ENCODE measurements at regions not wholly inside any gene's neighbourhood (a gene's known extent, or its start where the extent isn't known, plus 50 kb on each side); places are given as distances from the start of the nearest gene placed in this dataset.

DNA sequence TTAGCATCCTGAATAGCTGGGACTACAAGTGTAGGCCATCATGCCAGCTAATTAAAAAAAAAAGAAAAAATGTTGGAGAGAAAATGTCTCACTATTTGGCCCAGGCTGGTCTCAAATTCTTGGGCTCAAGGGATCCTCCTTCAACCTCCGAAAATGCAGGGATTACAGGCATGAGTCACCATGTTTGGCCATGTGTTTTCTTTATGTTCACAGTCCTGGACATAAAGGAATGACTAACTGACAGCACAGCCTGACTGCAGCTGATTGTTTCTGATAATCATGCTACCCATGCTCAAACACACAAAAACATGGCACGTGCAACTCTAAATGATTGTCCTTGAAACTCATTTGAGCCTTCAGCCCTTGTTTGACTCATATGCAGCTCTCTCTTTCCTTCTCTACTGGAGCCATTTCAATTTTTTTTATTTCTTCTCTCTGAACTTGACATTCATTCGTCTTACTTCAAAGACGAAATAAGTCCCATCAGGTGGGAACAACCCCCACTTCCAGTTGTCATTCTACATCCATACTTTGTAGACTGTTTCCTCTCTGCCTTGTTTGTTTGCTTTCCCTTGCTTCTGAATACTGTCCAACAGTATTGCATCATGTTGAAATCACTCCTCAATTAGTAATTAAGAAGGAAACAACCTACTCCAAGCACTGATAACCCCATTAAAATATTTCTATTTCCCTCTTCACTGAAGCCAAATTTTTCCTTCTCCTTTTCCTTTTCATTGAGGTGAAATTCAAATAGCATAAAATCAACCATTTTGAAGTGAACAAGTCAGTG lies 413.0 kb downstream of the BMP2 start:
- Histone ChIP-seq H3K9me3 (ENCODE audit: control insufficient read depth, insufficient read depth, low read length) (peaks cover 5% of the 10 kb centered on the region), H3K4me3 (ENCODE audit: low read depth, low read length) (no peak overlapping the region), H3K27ac (ENCODE audit: low read depth, low read length) (no peak overlapping the region), H3K27me3 (ENCODE audit: control insufficient read depth, insufficient read depth, low read length) (no peaks in the 10 kb centered on the region)
- ChIA-PET POLR2A (no interaction called here), CTCF (interaction anchor here (0.7 kb wide), 1 partner anchor 393 kb away, joined by 8 read pairs; no protein-coding TSS in a partner anchor)
- no peak for DNase-seq (ENCODE audit: low read depth, low spot score)
- TF ChIP-seq, protein P1, sequence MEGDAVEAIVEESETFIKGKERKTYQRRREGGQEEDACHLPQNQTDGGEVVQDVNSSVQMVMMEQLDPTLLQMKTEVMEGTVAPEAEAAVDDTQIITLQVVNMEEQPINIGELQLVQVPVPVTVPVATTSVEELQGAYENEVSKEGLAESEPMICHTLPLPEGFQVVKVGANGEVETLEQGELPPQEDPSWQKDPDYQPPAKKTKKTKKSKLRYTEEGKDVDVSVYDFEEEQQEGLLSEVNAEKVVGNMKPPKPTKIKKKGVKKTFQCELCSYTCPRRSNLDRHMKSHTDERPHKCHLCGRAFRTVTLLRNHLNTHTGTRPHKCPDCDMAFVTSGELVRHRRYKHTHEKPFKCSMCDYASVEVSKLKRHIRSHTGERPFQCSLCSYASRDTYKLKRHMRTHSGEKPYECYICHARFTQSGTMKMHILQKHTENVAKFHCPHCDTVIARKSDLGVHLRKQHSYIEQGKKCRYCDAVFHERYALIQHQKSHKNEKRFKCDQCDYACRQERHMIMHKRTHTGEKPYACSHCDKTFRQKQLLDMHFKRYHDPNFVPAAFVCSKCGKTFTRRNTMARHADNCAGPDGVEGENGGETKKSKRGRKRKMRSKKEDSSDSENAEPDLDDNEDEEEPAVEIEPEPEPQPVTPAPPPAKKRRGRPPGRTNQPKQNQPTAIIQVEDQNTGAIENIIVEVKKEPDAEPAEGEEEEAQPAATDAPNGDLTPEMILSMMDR (IDR thresholded peaks at IDR 0.05; ENCODE audit: low read depth, low read length) = no peak

DNA sequence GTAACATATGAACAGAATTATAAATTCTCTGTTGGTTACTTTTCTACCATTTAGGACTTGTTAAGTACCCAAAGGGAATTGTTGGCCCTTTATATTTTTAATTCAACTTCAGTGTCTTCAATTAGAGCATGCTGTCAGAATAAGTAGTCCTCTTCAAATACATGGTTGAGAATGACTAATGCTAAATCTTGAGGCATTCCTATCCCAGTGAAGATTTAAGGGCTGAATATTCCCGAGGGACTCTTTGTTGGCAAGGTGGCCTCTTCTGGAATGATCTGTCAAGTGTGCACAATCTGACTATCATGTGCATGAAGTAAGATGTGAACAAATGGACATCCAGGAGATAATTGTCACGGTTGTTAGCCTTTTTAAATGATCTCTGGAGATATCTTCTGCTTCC lies 421.7 kb downstream of the BMP2 start:
- ChIA-PET POLR2A (no interaction called here), CTCF (no interaction called here)
- TF ChIP-seq, protein P1 (IDR thresholded peaks at IDR 0.05; ENCODE audit: low read depth, low read length) = no peak
- no peak overlapping the region for H3K4me3 ChIP-seq (ENCODE audit: low read depth, low read length)
- H3K27ac ChIP-seq (ENCODE audit: low read depth, low read length) = no peak overlapping the region
- H3K9me3 ChIP-seq (ENCODE audit: control insufficient read depth, insufficient read depth, low read length) = no peaks in the 10 kb centered on the region
- no peaks in the 10 kb centered on the region for H3K27me3 ChIP-seq (ENCODE audit: control insufficient read depth, insufficient read depth, low read length)
- DNase-seq (ENCODE audit: low read depth, low spot score) = no peak

DNA sequence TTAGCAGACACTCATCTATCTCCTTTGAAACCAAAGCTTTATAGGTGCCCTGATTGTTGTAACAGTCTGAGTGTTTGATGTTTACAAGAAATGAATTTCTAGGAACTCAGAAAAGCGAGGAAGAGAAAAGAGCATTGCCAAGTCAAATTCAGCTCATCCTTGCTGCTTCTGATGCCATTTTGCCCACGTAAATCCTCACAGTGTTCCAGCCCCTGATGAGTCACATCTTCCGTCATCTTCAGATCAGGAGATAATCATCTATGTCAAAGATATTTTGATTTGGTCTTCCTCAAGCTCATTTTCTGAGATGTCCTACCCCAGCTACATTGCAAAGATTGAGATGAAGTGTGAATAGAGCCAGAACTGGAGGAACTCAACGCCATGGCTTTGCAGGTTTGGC lies 426.2 kb downstream of the BMP2 start:
- ChIA-PET CTCF (interaction anchor here (0.6 kb wide), 1 partner anchor 220 kb away, joined by 3 read pairs; no protein-coding TSS in a partner anchor), POLR2A (no interaction called here)
- DNase-seq (ENCODE audit: low read depth, low spot score) = no peak
- TF ChIP-seq, protein P1 (IDR thresholded peaks at IDR 0.05; ENCODE audit: low read depth, low read length) = no peak
- no peak overlapping the region for H3K4me3 ChIP-seq (ENCODE audit: low read depth, low read length)
- H3K27ac ChIP-seq (ENCODE audit: low read depth, low read length) = no peak overlapping the region
- H3K27me3 ChIP-seq (ENCODE audit: control insufficient read depth, insufficient read depth, low read length) = no peaks in the 10 kb centered on the region
- H3K9me3 ChIP-seq (ENCODE audit: control insufficient read depth, insufficient read depth, low read length) = no peaks in the 10 kb centered on the region

DNA sequence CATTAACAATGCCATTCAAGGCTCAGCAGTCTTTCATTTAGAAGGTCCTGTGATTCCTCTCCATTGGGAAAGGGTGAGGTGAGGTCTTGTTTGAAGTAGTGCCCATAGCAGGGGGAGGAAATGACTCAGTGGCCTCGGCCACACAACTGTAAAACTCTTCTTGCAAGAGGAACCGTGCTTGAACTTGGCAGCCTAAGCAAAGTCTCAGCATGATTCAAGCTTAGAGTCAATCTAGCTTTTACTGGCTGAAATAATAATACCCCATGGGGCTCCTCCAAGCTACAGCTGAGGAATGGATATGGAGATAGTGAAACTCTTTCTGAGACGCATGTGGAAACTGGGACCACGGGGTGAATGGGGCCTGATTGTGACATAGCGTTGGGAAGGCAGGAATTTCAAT lies 428.2 kb downstream of the BMP2 start:
- no peak overlapping the region for H3K4me3 ChIP-seq (ENCODE audit: low read depth, low read length)
- H3K27ac ChIP-seq (ENCODE audit: low read depth, low read length) = no peak overlapping the region
- TF ChIP-seq, protein P1 (IDR thresholded peaks at IDR 0.05; ENCODE audit: low read depth, low read length) = no peak
- ChIA-PET POLR2A (no interaction called here), CTCF (no interaction called here)
- DNase-seq (ENCODE audit: low read depth, low spot score) = no peak
- H3K27me3 ChIP-seq (ENCODE audit: control insufficient read depth, insufficient read depth, low read length) = no peaks in the 10 kb centered on the region
- H3K9me3 ChIP-seq (ENCODE audit: control insufficient read depth, insufficient read depth, low read length) = no peaks in the 10 kb centered on the region

DNA sequence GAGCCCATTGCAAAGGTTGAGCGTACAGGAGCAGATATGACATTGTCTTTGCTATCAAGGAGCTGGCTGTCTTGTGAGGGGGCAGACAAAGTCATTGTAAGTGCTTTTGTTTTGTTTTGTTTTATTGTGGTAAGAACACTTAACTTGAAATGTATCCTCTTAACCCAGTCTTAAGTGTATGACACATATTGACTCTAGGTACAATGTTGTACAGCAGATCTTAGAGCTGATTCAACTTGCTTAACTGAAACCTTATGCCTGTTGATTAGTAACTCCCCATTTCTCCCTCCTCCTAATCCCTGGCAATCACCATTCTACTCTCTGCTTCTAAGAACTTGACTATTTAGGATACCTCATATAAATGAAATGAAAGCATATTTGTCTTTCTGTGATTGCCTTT lies 429.0 kb downstream of the BMP2 start:
- TF ChIP-seq, protein P1 (IDR thresholded peaks at IDR 0.05; ENCODE audit: low read depth, low read length) = no peak
- Histone ChIP-seq H3K9me3 (ENCODE audit: control insufficient read depth, insufficient read depth, low read length) (no peaks in the 10 kb centered on the region), H3K27me3 (ENCODE audit: control insufficient read depth, insufficient read depth, low read length) (no peaks in the 10 kb centered on the region), H3K27ac (ENCODE audit: low read depth, low read length) (no peak overlapping the region), H3K4me3 (ENCODE audit: low read depth, low read length) (no peak overlapping the region)
- no peak for DNase-seq (ENCODE audit: low read depth, low spot score)
- POLR2A ChIA-PET = no interaction called here
- CTCF ChIA-PET = no interaction called here
